GM20431 (cell line): ENCODE measurements at regions not wholly inside any gene's neighbourhood (a gene's known extent, or its start where the extent isn't known, plus 50 kb on each side); places are given as distances from the start of the nearest gene placed in this dataset.

ENCODE experiments used
- in situ Hi-C: fragments of 300-500 bp; cut with MseI, MboI; formaldehyde crosslinking; loops from one replicate; pipeline ENCODE4 v1.15.0; 2020; ENCODE audit warnings: low sequenced_read_pairs; ENCODE audit not compliant: unreplicated experiment

DNA sequence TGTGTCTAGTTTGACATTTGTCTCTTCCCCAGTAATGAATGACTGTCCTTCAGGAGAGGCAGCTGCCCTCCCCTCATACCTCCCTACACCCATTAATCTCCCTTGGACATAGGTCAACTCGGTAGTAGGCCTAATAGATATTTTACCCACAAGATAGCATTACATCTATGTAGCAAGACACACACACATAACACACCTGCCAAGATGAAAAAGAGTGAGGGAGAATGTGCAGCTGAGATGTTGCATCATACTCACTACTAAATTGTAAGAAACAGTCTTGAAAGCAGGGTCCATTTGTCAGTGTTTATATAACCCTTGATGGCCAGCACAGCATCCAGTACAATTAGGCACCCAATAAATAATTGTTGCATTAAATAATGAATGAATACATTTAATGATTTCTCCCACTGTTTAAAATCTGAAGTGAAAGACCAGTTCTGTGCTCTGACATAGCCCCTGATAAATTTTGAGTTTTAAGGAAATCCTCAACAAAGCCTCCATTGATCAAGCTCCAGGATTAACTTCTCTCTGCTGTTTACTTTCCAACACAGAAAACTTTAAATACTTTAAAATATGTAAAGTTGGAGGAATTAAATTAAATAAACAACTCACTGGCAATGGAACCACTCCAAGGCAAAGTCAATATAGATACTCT lies 440.8 kb upstream of the RASGEF1B start:
- in situ Hi-C loops = no loop called here

DNA sequence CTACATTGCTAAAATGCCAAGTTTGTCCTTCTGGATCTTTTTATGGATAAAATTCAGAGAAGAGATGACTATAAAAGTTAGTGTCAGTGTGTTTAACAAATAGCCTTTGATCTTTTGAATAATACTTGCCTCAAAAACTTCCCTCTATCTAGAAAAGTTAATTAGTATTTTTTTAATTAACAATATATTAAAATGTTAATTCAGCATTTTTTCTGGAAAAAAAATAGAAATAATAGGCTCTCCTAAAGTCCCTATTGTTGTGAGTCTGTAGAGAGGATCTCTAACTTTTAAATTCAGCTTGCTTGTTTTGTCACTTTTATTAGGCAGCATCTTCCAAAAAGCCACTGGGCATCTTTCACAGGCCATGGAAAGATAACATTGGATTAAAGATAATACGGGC lies 435.2 kb upstream of the RASGEF1B start:
- in situ Hi-C loops = no loop called here

GRCh38 chr4:81905971-81906370 lies 434.3 kb upstream of the RASGEF1B start:
- in situ Hi-C loops = no loop called here

DNA sequence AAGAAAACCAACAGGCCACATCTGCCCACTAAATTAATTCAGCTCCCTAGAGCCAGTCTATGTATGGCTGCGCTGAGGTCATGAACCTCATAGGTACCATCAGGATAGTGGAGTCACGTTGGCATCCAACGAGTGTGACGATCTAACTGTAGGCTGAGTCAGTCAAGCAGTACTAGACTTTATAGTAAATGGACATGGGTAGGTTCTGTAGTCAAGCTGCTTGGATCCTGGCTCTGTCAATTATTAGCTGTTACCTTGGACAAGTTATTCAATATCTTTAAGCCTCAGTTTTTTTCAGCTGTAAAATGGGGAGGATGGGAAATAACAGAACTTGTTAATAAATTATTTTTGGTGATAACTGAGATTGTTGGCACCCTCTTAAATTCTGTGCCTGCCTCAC lies 432.4 kb upstream of the RASGEF1B start:
- in situ Hi-C loops = no loop called here

GRCh38 chr4:81903212-81903611 lies 431.5 kb upstream of the RASGEF1B start:
- in situ Hi-C loops = no loop called here

DNA sequence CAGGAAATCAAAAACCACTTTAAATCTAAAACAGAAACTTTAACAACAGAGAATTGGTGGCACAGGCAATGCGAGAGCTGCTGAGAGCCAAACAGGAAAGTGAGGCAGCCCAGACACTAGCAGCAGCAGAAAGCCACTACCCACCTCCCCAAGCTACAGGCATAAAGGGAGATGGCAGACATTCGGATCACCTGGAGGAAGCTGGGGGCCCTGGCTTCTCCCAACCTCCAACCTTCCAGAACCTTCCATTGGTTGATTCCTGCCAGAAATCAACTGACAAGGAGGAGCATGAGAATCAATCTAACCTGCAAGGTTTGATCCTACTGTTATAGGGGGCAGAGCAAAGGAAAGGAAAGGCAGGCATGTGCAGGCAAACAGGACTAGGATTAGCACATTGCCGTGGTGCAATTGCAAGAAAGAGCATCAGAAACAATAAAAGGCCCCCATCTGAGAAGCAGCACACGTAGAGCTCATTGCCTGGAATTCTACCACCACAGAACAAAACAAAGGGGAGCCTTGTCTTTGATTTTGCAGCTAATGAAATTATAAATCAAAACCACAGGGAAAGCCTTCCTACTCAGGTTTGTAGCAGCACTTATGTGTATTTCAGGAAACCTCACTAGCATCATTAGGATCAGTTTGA lies 427.3 kb upstream of the RASGEF1B start:
- in situ Hi-C loops = no loop called here

DNA sequence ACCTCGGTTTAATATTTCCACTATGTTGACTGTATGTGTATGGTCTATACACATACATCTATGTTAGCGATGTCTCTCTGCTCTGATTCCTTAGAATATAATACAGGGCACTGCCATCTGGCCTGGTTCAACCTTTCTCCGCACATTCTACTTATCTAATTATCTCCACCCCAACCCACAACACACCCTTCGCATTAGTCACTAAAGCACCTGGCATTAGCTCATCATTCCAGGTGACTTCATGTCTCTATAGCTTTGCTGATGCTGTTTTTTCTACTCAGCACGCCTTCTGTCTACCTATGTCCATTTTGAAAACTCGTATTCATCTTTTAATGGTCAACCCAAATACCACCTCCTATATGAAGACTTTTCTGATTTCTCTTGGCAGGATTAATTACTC lies 425.2 kb upstream of the RASGEF1B start:
- in situ Hi-C loops = no loop called here

DNA sequence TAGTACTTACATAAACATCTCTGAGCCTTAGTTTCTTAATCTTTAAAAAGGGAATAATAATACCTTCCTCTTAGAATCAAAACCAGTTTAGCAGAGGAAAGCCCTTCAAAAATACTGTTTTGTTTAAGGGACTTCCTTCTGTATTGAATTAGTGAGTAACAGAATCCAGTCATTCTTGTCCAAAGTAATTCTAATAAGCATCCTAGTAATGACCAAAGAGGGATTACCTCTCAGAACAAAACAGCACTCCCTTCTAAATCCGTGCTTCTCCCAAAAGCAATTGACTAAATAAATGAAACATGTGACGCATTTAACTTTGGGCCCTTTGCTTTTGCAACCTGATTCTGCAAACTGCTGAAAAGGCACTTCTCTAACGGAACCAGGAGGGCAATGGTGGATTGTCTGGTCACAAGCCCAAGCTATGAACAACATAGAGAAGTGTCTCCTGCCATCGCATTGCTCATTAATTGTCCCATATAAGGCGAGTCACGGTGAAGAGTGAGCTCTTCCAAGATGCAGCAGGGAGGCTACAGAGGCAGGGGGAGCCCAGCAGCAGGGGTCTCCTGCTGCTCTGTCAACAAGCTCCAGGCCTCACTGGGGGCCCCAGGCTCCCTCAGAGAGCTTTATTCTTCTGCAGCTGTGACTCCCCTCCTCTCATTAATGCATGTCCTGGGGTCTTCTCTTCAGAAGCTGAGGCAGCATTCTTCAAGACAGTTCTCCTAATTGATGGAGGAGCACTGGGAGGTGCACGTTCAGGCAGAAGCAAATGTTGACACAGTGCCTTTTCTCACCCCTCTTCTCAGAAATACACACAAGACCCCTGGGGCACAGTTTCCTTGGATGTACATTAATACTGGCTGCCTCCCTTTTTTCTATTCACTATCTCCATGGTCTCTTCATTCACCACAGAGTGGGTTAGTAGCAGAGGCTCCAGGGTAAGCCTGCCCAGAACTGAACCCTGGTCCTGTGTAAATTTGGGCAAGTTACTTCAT lies 419.6 kb upstream of the RASGEF1B start:
- in situ Hi-C loops = no loop called here

GRCh38 chr4:81884986-81885385 lies 413.3 kb upstream of the RASGEF1B start:
- in situ Hi-C loops = no loop called here

- in situ Hi-C loops = no loop called here
Observed at GRCh38 chr4:81883530-81884450, 412.1 kb upstream of the RASGEF1B start.

GRCh38 chr4:81883004-81883403 lies 411.3 kb upstream of the RASGEF1B start:
- in situ Hi-C loops = no loop called here

DNA sequence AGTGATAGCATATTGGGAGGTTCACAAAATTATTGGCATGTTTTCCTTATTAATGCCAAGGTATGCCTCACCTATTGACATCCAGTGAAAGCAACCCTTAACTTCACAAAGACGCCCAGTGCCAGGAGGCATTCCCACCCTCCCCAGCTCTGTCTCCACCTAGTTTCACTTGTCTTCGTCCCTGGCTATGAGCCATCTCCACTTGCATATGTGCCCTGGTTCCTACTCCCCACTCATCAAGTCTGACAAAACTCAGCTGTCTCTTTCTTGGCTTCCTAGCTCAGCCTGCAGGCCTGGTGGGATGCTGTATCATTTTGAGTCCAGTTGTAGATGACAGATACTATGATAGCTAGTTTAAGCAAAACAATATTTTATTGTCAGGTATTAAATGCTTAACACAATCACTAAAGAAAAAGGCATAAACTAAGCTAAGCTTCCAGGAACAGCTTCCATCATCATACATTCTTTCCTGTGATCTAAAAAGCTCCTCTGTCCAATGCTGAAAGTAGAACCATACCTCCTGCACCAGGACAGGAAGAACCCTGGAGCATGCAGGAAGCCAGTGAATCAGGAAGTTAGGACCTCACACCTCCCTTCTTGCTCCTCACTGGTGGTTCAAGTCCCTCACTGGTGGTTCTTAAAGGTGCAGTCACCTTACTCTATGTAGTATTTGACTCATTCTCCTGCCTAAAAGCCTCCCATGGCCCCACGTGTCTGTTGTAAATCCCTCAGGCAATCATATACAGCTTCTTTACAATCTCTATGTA lies 410.3 kb upstream of the RASGEF1B start:
- in situ Hi-C loops = no loop called here

- in situ Hi-C loops = no loop called here
Observed at GRCh38 chr4:81876106-81876505, 404.4 kb upstream of the RASGEF1B start.

GRCh38 chr4:81874661-81875515 lies 403.2 kb upstream of the RASGEF1B start:
- in situ Hi-C loops = no loop called here

- in situ Hi-C loops = no loop called here
Observed at GRCh38 chr4:81870275-81870674, 398.6 kb upstream of the RASGEF1B start.

- in situ Hi-C loops = no loop called here
Observed at GRCh38 chr4:81860111-81860510, 388.4 kb upstream of the RASGEF1B start.

DNA sequence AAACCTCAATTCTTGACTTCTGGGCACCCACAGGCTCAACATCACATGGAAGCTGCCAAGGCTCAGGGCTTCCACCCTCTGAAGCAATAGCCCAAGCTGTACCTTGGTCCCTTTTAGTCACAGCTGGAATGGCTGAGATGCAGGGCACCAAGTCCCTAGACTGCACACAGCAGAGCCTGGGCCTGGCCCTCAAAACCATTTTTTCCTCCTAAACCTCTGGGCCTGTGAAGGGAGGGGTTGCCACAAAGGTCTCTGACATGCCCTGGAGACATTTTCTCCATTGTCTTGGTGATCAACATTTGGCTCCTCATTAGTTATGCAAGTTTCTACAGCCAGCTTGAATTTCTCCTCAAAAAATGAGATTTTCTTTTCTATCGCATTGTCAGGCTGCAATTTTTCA lies 382.7 kb upstream of the RASGEF1B start:
- in situ Hi-C loops = no loop called here

DNA sequence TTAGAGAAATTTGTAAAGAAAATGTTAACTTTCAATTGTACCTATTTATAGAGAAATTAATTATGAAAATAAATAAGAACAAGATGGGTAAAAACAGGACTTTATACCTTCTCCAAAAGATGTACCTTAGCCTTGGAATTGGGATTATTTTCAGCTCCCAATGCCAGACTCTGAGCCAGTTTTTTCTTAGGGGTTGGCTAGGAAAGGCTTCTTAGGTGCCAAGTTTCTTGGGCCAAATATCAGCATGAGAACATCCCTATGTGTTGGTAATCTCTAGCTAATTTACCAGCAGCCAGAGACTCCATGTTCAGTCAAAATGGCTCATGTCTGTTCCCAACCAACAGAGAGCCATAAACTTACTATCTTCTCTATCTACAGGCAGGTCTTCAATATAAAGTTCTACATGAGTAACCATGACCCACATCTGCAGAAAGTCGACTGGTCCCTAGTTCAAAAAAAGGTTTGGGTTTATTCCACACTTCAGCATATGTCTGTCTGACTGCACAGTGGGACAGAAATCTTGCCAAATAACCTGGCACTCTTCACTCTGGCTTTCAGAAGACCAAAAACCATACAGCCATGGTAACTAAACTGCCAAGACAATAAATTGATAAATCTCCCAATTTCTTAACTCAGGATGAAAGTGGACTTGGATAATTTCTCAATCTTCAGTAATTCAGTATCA lies 380.5 kb upstream of the RASGEF1B start:
- in situ Hi-C loops = no loop called here
